ENCODE measurements at regions not wholly inside any gene's neighbourhood (a gene's known extent, or its start where the extent isn't known, plus 50 kb on each side); places are given as distances from the start of the nearest gene placed in this dataset.

GRCh38 chr18:49728542-49728941 is 84.8 kb downstream of the ACAA2 start:
- Histone ChIP-seq H3K9me3 (replicated peaks; ENCODE audit: control insufficient read depth, insufficient read depth, low read length) (no peaks in the 10 kb centered on the region), H3K79me2 (ENCODE audit: control insufficient read depth, insufficient read depth, low read length) (no peaks in the 10 kb centered on the region), H3K27me3 (replicated peaks in 1 of 2; ENCODE audit: control insufficient read depth in 2 of 2, insufficient read depth in 2 of 2, low read length in 1 of 2) (peaks cover 0 to 3% of the 10 kb centered on the region in 2 experiments; a peak in 1 of 4 replicates), H3K4me1 (ENCODE audit: control insufficient read depth, insufficient read depth, low read length) (peaks cover 5% of the 10 kb centered on the region), H3K4me3 (no peak overlapping the region), H3K27ac (ENCODE audit: control insufficient read depth, insufficient read depth) (no peak overlapping the region), H2AFZ (ENCODE audit: control insufficient read depth, low read depth, low read length) (no peak overlapping the region), H3K9ac (ENCODE audit: control insufficient read depth, insufficient read depth, low read length) (no peak overlapping the region), H3K4me2 (ENCODE audit: control insufficient read depth, insufficient read depth) (no peak overlapping the region), H4K20me1 (ENCODE audit: control insufficient read depth, insufficient read depth) (no peaks in the 10 kb centered on the region), H3K36me3 (ENCODE audit: control insufficient read depth in 2 of 2, insufficient read depth in 2 of 2, low read length in 1 of 2) (no peaks in the 10 kb centered on the region)
- in situ Hi-C loops (cut with MboI), result no loop called here
- peak; percentile 77 for ATAC-seq
- intact Hi-C loops (cut with micrococcal nuclease; ENCODE audit: unreplicated experiment), result loop anchor here (1.0 to 5.0 kb wide), 3 partner anchors 130 to 218 kb away; no protein-coding TSS in a partner anchor
- ChIA-PET POLR2A (no interaction called here), RAD21 (ENCODE audit: unreplicated experiment) (interaction anchor here (1.2 kb wide), 1 partner anchor 213 kb away, joined by 3 read pairs; no protein-coding TSS in a partner anchor), SMC1A (ENCODE audit: uncharacterized antibody, unreplicated experiment) (no interaction called here), CTCF (no interaction called here)
- peak; percentile 45; the same call in 1 of the 2 replicates for TF ChIP-seq SMC3 (IDR thresholded peaks at IDR 0.05; ENCODE audit: borderline replicate concordance, low read length)
- peak; percentile 59 for TF ChIP-seq RAD21 (IDR thresholded peaks at IDR 0.05; ENCODE audit: insufficient read depth, low read depth, low read length)
- TF ChIP-seq CEBPZ (IDR thresholded peaks at IDR 0.05; ENCODE audit: low read depth, low read length), result no peak
- TF ChIP-seq CTCF (IDR thresholded peaks at IDR 0.05 in 2 of 3, conservative IDR thresholded peaks at IDR 0.05 in 1 of 3; ENCODE audit: control insufficient read depth in 2 of 3, extremely low read depth in 1 of 3, insufficient read depth in 1 of 3, low read depth in 3 of 3, low read length in 3 of 3), result peak; percentile 67 to 80 (median 69)
- no peak for TF ChIP-seq FOS (IDR thresholded peaks at IDR 0.05; ENCODE audit: borderline replicate concordance, extremely low read depth, insufficient read length)
- peak; percentile 22; the same call in 1 of the 2 replicates for TF ChIP-seq SPI1 (IDR thresholded peaks at IDR 0.05; ENCODE audit: borderline replicate concordance, insufficient read depth, low read depth, low read length)
- no peak for TF ChIP-seq E4F1 (IDR thresholded peaks at IDR 0.05; ENCODE audit: borderline replicate concordance, partially characterized antibody)
- no peak for DNase-seq (ENCODE audit: low read depth, low spot score)
- FAIRE-seq, result no peak
- WGBS (ENCODE audit: insufficient coverage, insufficient replicate concordance, low lambda C conversion rate, missing lambda C conversion rate), result 4% methylated on average over 4 of the region's 4 CpGs
- no TSS peak for BruUV-seq (replicated peaks)

Measured in GM12878 (cell line).